Tibial nerve (tissue), 4 donors: ENCODE measurements at regions not wholly inside any gene's neighbourhood (a gene's known extent, or its start where the extent isn't known, plus 50 kb on each side); places are given as distances from the start of the nearest gene placed in this dataset.

Experiments used
- EP300 ChIP-seq, 2 donors: sonication (generic); formaldehyde crosslinking; IDR thresholded peaks; one replicate each; pipeline ENCODE4 v1.6.1; 2017; ENCODE audit warnings: antibody characterized with exemption in 2 of 2, mild to moderate bottlenecking in 1 of 2
- POLR2A ChIP-seq, 2 donors: fragments of 450-650 bp; IDR thresholded peaks; one replicate each; pipeline ENCODE4 v1.6.1; 2017; ENCODE audit warnings: antibody characterized with exemption in 2 of 2, mild to moderate bottlenecking in 2 of 2, moderate library complexity in 2 of 2
- TF ChIP-seq, protein P1 (sequence below), 5 experiments: fragments of 200-600 bp in 3 of 5; fragments of 450-650 bp in 2 of 5; sonication (generic) in 3 of 5; IDR thresholded peaks; one replicate each; pipeline ENCODE4 v1.5.1; 2016 to 2019; ENCODE audit warnings: antibody characterized with exemption in 5 of 5, mild to moderate bottlenecking in 3 of 5, moderate library complexity in 2 of 5

DNA sequence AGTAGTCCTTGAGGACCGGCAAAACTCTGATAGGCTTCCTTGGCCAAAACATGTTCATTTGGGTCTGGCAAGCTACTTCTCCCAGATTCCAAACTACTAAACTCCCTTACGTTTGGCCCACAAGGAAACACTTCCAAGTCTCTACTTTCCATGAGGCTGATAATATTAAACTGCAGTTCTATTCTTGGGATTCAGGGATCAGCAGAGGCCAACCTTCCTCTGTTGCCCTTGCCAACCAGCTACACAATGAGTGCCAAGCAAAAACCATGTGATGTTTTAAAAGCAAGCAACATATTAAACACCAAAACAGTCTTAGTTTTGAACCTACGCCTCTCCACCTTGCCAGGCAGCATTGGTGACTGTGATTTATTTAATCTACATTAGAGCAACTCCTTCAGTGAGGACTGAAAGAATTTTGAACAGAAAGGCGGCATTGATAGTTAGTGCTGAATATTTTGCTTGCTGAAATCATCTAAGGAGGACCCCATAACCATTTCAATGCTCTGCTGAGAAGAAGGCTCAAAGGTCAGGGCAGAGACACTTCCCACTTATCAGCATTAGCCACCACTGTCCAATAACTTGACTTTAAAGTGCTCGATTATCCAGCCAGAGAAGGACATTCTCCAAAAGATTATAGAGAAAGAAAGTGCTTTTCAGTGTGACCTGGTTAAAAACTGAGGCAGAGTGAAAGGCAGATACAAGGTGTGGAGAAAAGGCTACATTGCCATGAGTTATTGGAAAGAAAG, 287.1 kb downstream of the TBC1D4 start:
- TF ChIP-seq, protein P1, sequence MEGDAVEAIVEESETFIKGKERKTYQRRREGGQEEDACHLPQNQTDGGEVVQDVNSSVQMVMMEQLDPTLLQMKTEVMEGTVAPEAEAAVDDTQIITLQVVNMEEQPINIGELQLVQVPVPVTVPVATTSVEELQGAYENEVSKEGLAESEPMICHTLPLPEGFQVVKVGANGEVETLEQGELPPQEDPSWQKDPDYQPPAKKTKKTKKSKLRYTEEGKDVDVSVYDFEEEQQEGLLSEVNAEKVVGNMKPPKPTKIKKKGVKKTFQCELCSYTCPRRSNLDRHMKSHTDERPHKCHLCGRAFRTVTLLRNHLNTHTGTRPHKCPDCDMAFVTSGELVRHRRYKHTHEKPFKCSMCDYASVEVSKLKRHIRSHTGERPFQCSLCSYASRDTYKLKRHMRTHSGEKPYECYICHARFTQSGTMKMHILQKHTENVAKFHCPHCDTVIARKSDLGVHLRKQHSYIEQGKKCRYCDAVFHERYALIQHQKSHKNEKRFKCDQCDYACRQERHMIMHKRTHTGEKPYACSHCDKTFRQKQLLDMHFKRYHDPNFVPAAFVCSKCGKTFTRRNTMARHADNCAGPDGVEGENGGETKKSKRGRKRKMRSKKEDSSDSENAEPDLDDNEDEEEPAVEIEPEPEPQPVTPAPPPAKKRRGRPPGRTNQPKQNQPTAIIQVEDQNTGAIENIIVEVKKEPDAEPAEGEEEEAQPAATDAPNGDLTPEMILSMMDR (IDR thresholded peaks at IDR 0.05), result no peak
- TF ChIP-seq POLR2A (IDR thresholded peaks at IDR 0.05), result no peak
- TF ChIP-seq EP300 (IDR thresholded peaks at IDR 0.05), result no peak
